ENCODE measurements at regions not wholly inside any gene's neighbourhood (a gene's known extent, or its start where the extent isn't known, plus 50 kb on each side); places are given as distances from the start of the nearest gene placed in this dataset.
"Not testable (repeated sequence)": the region's sequence is repeated elsewhere in the genome, so short reads cannot be mapped to it uniquely, and the experiment has no call there.

DNA sequence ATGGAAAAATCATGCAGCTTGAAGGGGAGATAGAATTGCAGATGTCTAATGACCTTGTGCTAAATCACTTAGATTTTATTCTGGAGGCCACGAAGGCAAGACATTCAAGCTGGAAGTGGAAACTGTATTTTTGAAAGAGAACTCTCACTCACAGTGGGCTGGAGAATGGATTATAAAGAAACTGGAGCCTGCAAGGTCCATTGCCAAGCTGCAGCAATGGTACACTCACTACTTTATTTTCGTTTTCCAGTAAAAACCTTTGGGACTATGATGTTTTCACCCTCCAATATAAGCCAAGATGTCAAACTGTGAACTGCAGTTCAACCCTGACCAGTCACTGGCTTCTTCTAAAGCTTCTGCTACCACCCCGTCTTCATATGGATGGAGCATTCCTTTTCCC is 62.0 kb downstream of the SKIDA1 start:
- ATAC-seq: no peak
- intact Hi-C loops (cut with DNase I): no loop called here
- no peak for DNase-seq

DNA sequence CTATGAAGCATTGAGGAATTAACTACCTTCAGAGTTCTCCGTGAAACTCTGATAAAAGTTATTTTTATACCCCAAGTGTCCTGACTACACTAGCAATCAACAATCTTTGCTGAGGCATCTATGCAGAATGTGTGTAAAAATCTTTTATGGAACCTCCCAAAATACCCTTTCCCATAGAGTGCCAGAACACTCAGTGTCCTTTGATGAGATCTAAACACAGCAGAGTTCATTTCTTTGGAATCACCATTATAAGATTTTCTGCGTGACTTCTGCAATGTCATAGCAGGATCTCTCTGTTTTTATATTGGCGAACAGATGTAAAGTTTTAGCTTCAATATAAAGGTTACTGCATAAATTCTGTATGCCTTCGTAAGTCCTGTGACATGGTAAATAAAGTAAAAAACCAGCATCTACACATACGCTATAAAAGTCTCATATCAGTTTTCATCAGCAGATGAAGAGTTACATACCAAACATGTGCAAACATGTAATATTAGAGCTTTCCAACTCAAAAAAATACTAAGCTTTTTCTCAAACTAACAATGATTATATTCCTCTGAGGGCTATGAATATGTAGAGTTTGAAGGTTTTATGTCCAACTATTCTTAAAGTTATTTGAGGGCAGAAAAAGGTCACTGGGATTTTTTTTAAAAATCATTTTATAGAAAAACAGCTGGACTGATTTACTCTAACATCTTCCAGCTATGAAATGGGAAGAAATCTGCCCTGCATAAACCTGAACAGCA is 67.2 kb downstream of the SKIDA1 start:
- intact Hi-C loops (cut with DNase I): no loop called here
- ATAC-seq: no peak
- DNase-seq: no peak

DNA sequence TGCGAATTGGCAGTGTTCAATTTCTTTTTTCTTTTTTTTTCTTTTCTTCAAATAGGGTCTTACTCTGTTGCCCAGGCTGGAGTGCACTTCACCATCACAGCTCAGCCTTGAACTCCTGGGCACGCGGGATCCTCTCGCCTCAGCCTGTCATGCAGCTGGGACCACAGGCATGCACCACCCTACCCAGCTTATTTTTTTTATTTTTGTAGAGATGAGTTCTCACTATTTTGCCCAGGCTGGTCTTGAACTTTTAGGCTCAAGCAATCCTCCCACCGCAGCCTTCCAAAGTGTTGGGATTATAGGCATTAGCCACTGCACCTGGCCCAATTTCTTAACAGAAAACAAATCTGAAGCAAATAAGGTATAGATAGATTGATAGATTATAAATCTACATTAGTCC is 69.3 kb downstream of the SKIDA1 start:
- DNase-seq (no peak), ATAC-seq (no peak)
- intact Hi-C loops (cut with DNase I): no loop called here

DNA sequence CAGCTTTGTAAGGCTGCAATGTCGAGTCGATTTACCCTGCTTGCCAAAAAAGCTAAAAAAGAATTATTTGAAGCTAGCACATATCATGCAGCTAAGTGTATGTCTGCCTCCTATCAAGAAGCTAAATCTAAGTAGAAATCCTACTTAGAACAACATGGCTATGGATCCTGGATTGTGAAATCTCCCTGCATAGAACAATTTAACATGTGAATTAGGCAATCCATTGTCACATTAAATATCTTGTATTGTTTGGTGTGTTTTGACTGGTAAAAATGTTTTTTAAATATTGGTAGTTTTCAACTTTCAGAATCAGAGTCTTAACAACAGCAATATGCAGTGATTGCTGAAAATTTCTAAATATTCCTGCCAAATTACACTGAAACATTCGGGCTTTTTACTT is 73.3 kb downstream of the SKIDA1 start:
- intact Hi-C loops (cut with DNase I): no loop called here
- DNase-seq (no peak), ATAC-seq (no peak)

DNA sequence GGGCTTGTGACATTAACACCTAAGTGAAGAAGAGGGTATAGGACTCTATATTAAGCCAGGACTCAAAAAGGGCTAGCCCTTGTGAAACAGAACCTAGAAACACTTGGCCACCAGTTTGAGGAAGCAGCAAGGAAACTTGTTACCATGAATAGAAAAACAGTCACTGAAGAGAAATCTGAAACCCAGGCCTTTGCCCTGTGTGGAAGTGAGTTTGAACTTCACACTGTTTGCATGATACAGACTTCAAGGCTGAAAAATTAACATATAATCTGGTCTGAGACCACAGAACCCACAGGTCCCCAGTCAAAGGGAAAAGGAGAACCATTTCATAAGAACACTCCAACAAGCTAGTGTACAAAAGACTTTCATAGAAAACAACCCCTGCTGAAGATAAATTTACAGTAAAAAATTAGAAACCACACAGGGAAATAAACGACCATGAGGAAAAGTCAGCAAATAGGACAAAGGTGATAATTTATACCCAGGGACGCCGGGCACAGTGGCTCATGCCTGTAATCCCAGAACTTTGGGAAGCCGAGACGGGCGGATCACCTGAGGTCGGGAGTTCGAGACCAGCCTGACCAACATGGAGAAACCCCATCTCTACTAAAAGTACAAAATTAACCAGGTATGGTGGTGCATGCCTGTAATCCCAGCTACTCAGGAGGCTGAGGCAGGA is 76.1 kb downstream of the SKIDA1 start:
- DNase-seq (no peak), ATAC-seq (no peak)

DNA sequence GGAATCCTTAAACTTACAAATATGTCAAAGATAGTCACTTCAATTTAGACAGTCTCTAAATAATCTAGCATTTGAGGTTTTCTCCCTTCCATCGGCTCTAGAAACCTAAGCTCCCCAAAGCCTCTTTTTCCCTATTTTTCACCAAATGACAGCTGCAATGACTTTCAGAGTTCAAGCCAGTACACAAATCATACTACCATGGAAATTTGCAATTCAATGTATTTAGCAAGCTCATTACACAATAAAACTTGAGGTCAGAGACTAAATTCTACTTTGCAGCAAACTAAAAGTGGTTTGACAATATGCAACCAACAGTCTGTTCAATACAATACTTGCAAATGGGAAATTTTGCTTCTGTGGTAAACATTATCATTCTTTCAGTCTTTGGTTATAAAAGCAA is 80.3 kb downstream of the SKIDA1 start:
- intact Hi-C loops (cut with DNase I): no loop called here

More for the DNA sequence above, 76.1 kb downstream of the SKIDA1 start:
- intact Hi-C loops (cut with DNase I): no loop called here

DNA sequence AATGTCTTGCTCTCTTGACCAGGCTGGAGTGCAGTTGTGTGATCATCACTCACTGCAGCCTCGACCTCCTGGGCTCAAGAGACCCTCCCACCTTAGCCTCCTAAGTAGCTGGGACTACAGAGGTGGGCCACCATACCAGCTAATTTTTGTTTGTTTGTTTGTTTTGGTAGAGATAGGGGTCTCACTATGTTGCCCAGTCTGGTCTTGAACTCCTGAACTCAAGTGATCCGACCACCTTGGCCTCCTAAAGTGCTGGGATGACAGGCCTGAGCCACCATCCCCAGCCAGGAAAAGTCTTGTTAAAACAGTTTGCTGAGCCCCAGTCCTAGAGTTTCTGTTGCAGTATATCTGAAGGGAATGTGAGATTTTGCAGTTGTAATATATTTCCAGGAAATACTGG is 83.9 kb downstream of the SKIDA1 start:
- DNase-seq (no peak), ATAC-seq (no peak)
- intact Hi-C loops (cut with DNase I): no loop called here

More for the DNA sequence above, 80.3 kb downstream of the SKIDA1 start:
- ATAC-seq (no peak), DNase-seq (no peak)

DNA sequence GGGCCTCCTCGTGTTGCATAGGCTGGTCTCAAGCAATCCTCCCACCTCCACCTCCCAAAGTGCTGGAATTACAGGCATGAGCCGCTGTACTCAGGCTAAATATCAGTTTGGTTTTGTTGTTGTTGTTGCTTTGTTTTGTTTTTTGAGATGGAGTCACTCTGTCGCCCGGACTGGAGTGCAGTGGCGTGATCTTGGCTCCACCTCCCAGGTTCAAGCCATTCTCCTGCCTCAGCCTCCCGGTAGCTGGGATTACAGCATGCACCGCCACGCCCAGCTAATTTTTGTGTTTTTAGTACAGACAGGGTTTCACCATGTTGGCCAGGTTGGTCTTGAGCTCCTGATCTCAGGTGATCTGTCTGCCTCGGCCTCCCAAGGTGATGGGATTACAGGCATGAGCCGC is 86.6 kb downstream of the SKIDA1 start:
- intact Hi-C loops (cut with DNase I); DNase-seq; ATAC-seq: not testable (repeated sequence)

DNA sequence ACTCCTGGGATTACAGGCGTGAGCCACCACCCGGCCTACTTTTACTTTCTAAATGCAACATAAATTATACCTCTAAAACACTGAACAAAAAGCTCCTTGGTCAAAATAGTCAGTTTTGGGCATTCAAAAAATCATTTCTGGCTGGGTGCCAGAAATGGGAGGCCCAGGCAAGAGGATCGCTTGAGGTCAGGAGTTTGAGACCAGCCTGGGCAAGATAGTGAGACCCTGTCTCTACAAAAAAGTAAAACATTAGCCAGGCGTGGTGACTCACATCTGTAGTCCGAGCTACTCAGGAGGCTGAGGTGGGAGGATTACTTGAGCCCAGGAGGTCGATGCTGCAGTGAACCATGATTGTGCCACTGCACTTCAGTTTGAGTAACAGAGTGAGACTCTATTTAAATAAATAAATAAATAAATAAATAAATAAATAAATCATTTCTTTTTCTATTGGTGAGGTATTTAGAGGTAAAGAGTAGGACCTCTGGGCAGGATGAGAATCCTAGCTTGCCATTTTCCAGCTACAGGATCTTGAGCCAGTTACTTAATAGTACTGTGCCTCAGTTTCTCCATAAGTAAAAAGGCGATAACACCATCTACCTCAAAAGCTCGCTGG is 87.6 kb downstream of the SKIDA1 start:
- ATAC-seq (no peak), DNase-seq (no peak)
- intact Hi-C loops (cut with DNase I): no loop called here

DNA sequence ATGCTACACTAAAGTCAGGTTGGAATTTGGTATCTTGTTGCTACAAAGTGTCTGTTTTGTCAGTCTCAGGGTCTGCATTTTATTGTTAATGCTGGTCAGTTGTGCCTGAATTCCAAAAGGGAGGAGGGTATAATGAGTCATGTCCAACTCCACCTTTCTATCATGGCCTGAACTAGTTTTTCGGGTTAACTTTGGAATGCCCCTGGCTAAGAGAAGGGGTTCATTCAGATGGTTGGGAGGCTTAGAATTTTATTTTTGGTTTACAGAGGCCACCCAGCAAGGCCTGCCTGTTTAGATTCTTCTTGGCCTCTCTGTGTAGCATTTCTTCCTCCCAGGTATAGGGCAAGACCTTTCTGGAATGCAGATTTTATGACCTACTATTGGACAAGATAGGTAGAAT is 93.2 kb downstream of the SKIDA1 start:
- ATAC-seq (no peak), DNase-seq (no peak)
- intact Hi-C loops (cut with DNase I): no loop called here

DNA sequence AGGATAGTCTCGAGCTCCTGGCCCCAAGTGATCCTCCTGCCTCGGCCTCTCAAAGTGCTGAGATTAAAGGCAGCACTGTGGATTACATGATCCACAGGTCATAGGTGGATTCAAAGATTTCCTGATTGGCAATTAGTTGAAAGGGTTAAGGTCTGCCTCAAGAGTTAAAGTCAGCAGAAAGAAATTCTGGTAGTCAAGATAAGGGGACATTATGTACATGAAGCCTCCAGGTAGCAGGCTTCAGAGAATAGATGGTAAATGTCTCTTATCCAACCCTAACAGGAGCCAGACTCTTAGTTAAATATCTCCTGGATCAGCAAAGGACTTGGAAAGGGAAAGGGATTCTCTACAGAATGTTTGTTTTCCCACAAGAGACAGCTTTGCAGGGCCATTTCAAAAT is 93.7 kb downstream of the SKIDA1 start:
- no peak for ATAC-seq
- intact Hi-C loops (cut with DNase I): no loop called here
- no peak for DNase-seq

DNA sequence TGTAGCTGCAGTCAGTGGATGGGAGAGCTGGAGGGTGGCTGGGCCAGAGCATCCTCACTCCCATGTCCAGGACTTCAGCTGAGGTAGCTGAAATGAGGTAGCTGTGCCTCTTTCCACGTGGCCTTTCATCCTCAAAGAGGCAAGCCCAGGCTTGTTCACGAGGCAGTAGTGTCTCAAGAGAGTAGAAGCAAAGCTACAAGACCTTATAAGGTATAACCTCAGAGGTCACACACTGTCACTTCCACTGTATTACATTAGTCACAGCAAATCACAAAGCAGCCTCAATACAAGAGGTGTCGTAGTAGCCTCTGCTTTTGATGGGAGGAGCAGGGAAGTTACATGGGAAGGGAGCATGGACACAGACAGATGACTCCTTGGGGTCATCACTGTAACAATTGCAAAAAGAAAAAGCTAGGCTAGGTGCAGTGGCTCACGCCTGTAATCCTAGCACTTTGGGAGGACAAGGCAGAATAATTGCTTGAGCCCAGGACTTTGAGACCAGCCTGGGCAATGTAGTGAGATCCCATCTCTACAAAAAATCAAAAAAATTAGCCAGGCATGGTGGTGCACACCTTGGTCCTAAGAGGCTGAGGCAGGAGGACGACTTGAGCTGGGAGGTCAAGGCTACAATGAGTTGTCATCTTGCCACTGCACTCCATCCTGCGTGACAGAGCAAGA is 97.5 kb downstream of the SKIDA1 start:
- intact Hi-C loops (cut with DNase I): no loop called here
- ATAC-seq: peak in 1 of 2 donors; percentile 8
- DNase-seq: no peak

DNA sequence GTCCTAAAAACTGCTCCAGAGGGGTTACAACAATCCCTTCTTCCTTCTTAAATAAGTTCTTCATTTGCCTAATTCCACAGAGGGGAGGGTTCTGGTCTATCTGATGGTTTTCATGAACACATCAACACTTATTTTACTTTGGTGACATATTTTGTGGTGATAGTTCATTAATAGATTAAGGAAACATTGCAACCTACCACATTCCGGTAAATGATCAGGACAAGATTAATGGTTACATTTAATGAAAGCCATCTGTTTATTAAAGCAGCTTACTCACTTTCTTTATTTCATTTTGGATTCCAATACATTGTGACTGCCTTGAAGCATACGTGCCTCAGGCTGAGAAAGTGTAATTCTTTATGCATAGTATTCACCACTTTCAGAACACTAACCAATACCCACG is 101.0 kb downstream of the SKIDA1 start:
- intact Hi-C loops (cut with DNase I): no loop called here
- no peak for DNase-seq
- no peak for ATAC-seq

DNA sequence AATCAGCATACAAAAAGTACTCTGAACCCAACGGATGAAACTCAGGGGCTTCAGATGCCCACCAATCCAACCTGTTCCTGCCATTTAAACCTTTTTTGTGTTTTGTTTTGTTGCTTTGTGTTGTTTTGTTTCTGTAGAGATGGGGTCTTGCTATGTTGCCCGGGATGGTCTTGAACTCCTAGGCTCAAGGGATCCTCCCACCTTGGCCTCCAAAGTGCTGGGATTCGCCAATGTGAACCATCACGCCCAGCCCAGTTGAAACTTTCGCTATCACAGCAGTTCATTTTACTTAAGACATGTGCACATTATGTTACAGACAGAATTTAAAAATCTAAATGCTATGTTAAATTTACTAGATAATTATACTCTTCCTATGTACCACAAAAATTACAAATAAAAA is 101.6 kb downstream of the SKIDA1 start:
- no peak for ATAC-seq
- intact Hi-C loops (cut with DNase I): no loop called here
- no peak for DNase-seq

DNA sequence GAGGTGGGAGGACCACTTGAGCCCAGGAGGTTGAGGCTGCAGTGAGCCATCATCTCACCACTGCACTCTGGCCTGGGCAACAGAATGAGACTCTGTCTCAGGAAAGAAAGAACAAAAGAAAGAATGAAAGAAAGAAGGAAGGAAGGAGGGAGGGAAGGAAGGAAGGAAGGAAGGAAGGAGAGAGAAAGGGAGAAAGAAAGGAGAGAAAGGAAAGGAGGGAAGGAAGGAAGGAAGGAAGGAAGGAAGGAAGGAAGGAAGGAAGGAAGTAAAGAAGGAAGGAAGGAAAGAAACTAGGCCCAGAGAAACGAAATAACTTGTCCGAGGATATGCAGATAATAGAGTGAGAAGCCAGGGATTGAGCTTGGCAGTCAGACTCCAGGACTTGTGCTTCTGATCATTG is 102.1 kb downstream of the SKIDA1 start:
- intact Hi-C loops (cut with DNase I): no loop called here
- no peak for DNase-seq
- ATAC-seq: no peak

DNA sequence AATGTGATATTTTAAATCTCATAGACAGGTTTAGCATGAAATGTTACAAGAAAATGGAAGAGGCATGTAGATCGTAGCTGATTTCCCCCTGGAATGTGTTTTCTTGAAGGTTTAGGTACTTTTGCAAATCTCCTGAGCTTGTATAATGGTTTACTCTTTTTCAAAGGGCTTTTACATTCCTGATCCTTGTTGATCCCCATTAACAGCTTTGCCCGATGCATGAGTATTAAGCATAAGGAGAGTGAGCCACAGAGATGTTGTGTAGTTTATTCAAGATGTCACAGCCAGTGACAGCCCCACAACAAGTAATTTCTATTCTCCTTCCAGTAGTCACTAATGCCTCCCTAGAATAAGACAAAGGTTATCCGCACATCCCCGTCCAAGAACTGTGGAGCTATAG is 103.7 kb downstream of the SKIDA1 start:
- ATAC-seq (no peak), DNase-seq (no peak)
- intact Hi-C loops (cut with DNase I): no loop called here

DNA sequence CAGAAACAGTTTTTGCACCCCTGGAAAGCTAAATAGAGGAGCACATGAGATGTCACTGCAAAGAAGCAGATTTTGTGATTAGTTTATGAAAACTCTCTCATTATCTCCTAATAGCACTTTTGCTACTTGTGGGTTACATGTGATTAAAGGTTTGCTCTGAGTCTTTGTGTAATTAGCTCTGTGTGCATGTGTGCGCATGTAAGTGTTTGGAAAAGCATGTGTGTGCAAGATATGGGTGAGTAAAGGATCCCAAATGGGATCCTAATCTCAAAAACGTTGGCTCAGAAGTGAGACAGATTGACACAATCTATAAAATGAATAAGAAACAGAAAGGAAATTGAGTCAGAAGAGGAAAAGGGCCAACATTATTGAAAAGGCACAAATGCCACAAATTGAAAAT is 104.5 kb downstream of the SKIDA1 start:
- no peak for DNase-seq
- intact Hi-C loops (cut with DNase I): no loop called here
- no peak for ATAC-seq

DNA sequence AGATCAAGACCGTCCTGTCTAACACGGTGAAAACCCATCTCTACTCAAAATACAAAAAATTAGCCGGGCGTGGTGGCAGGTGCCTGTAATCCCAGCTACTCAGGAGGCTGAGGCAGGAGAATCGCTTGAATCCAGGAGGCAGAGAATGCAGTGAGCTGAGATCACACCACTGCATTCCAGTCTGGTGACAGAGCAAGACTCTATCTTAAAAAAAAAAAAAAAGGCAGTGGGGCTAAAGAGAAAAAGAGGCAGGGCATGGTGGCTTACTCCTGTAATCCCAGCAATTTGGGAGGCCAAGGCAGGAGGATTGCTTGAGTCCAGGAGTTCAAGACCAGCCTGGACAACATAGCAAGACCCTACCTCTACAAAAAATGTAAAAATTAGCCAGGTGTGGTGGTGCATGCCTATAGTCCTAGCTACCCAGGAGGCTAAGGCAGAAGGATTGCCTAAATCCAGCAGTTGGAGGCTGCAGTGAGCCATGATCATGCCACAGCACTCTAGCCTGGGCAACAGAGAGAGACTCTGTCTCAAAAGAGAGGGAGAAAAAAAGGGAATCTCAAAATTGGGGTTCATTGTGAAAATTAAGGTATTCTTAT is 106.4 kb downstream of the SKIDA1 start:
- intact Hi-C loops (cut with DNase I); DNase-seq; ATAC-seq: not testable (repeated sequence)

DNA sequence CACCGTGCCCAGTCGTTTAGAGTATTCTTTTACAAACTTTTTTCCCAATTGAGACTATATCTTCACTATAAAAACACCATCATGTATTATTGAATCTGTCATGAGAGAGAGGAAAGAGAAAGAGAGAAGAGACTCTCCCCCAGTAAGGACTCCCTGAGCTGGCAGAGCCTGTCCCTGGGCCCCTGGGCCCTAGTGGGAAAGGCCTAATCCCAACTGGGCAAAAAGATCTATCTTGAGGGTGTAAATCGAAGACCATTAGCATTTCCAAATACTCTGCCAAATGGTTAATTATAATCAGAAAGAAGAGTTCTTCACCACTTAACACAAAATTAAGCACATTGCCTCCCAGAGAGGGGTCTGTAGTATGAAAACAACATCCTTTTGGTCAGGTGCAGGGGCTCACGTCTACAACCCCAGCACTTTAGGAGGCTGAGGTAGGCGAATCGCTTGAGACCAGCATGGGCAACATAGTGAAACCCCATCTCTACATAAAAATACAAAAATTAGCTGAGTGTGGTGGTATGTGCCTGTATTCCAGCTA is 108.2 kb downstream of the SKIDA1 start:
- ATAC-seq (no peak), DNase-seq (no peak)
- intact Hi-C loops (cut with DNase I): no loop called here

DNA sequence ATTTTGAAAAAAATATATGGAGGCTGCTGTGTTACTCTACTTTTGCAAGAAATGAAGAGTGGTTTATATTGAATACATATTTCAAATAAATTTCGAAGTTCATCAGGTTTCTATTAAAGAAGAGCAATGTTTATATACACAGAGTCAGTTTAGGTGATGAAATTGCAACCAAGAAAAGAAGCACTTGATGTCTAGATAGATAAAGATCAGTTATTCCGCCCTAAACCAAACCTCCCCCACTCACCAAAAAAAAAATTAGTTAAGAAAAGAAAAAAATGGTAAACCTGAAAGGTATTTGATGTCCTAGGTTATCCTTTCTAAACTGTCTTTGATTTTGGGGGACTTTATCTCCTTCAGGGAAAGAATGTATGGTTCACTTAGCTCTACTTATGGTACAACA is 111.8 kb downstream of the SKIDA1 start:
- no peak for DNase-seq
- intact Hi-C loops (cut with DNase I): no loop called here
- ATAC-seq: no peak

Data from left cardiac atrium (tissue), 4 donors.